SK-N-SH (cell line): ENCODE measurements at regions not wholly inside any gene's neighbourhood (a gene's known extent, or its start where the extent isn't known, plus 50 kb on each side); places are given as distances from the start of the nearest gene placed in this dataset.
"Not testable (repeated sequence)": the region's sequence is repeated elsewhere in the genome, so short reads cannot be mapped to it uniquely, and the experiment has no call there.

Source experiments
- CTCF ChIA-PET: fragments of 300-600, 350-600 bp; formaldehyde crosslinking; extraction: SDS; loops from one replicate; lab custom pipeline; 2021; lab: Yijun Ruan, JAX
- POLR2A ChIA-PET: fragments of 350-600 bp; sonication (Branson Sonifier 250); formaldehyde crosslinking; extraction: SDS; loops from one replicate; lab custom pipeline; 2020; ENCODE audit warnings: antibody characterized with exemption, inconsistent platforms; lab: Yijun Ruan, JAX
- DNase-seq: peaks from one replicate; pipeline ENCODE4 v3.0.0; 2012
- H2AFZ ChIP-seq: fragments of 200-600 bp; sonication (generic); 2 replicates; pipeline ENCODE4 v1.8.1; 2016; ENCODE audit warnings: antibody characterized with exemption, mild to moderate bottlenecking, low read depth
- H3F3A ChIP-seq: fragments of 200-600 bp; sonication (generic); replicated peaks from 2 replicates; pipeline ENCODE3; 2016; ENCODE audit warnings: antibody characterized with exemption, mild to moderate bottlenecking; ENCODE audit not compliant: insufficient read depth
- H3K27ac ChIP-seq, 2 experiments: fragments of 200-500 bp in 1 of 2; fragments of 200-600 bp in 1 of 2; sonication (Bioruptor generic) in 1 of 2; sonication (generic), shearing (Covaris generic) in 1 of 2; 2 replicates each; pipeline versions ENCODE4 v1.5.1 to v1.6.1; 2014 to 2016; ENCODE audit warnings: low read depth in 2 of 2, inconsistent platforms in 1 of 2, low read length in 1 of 2, mild to moderate bottlenecking in 1 of 2, mixed read lengths in 1 of 2
- H3K27me3 ChIP-seq: fragments of 200-600 bp; sonication (generic), shearing (Covaris generic); 2 replicates; pipeline ENCODE4 v1.6.1; 2016; ENCODE audit warnings: mixed run types; ENCODE audit not compliant: insufficient read depth
- H3K36me3 ChIP-seq, 2 experiments: fragments of 200-500 bp in 1 of 2; fragments of 200-600 bp in 1 of 2; sonication (Bioruptor generic) in 1 of 2; sonication (generic) in 1 of 2; replicated peaks in 1 of 2; 2 replicates each; pipeline versions ENCODE3 to v1.5.1; 2014 to 2016; ENCODE audit warnings: low read length in 1 of 2, mild to moderate bottlenecking in 1 of 2; ENCODE audit not compliant: insufficient read depth in 2 of 2, control insufficient read depth in 1 of 2
- H3K4me1 ChIP-seq, 2 experiments: fragments of 200-500 bp in 1 of 2; fragments of 200-600 bp in 1 of 2; sonication (Bioruptor generic) in 1 of 2; sonication (generic), shearing (Covaris generic) in 1 of 2; 2 replicates each; pipeline versions ENCODE4 v1.5.1 to v1.6.1; 2014 to 2016; ENCODE audit warnings: low read depth in 1 of 2, low read length in 1 of 2, mixed run types in 1 of 2; ENCODE audit not compliant: insufficient read depth in 2 of 2, control insufficient read depth in 1 of 2
- H3K4me2 ChIP-seq: fragments of 200-600 bp; sonication (generic), shearing (Covaris generic); 2 replicates; pipeline ENCODE4 v1.6.1; 2017; ENCODE audit warnings: mixed run types
- H3K4me3 ChIP-seq, 2 experiments: fragments of 200-500 bp in 1 of 2; fragments of 200-600 bp in 1 of 2; sonication (Bioruptor generic) in 1 of 2; sonication (generic), shearing (Covaris generic) in 1 of 2; 2 replicates each; pipeline versions ENCODE4 v1.5.1 to v1.8.1; 2014 to 2016; ENCODE audit warnings: low read depth in 2 of 2, inconsistent platforms in 1 of 2, low read length in 1 of 2, mild to moderate bottlenecking in 1 of 2, mixed read lengths in 1 of 2, moderate library complexity in 1 of 2
- H3K79me2 ChIP-seq: fragments of 200-600 bp; sonication (generic); 2 replicates; pipeline ENCODE4 v1.8.1; 2017; ENCODE audit warnings: mild to moderate bottlenecking; ENCODE audit not compliant: insufficient read depth
- H3K9ac ChIP-seq: fragments of 200-600 bp; sonication (generic); 2 replicates; pipeline ENCODE4 v1.6.1; 2017; ENCODE audit warnings: mixed run types
- H3K9me2 ChIP-seq: fragments of 200-600 bp; sonication (generic); 2 replicates; pipeline ENCODE4 v1.6.1; 2017; ENCODE audit warnings: mixed run types
- H3K9me3 ChIP-seq: fragments of 200-600 bp; sonication (generic); 2 replicates; pipeline ENCODE4 v1.6.1; 2017; ENCODE audit warnings: mixed run types, mild to moderate bottlenecking, moderate library complexity
- H4K20me1 ChIP-seq: fragments of 200-600 bp; sonication (generic); 2 replicates; pipeline ENCODE4 v1.6.1; 2017; ENCODE audit warnings: mild to moderate bottlenecking, mixed run types; ENCODE audit not compliant: insufficient read depth
- CHD2 ChIP-seq: fragments of 150-350 bp; IDR thresholded peaks from 2 replicates; pipeline ENCODE4 v1.6.1; 2018; ENCODE audit warnings: low read length; ENCODE audit not compliant: partially characterized antibody
- CTCF ChIP-seq: fragments of 200-600 bp; sonication (generic); IDR thresholded peaks from 2 replicates; pipeline ENCODE4 v1.6.1; 2017; ENCODE audit warnings: antibody characterized with exemption, mild to moderate bottlenecking, moderate library complexity
- EP300 ChIP-seq, 2 experiments: IDR thresholded peaks; 2 replicates each; pipeline versions ENCODE4 v1.4.0 to v1.6.1; 2012; ENCODE audit warnings: borderline replicate concordance in 1 of 2, low read depth in 1 of 2, low read length in 1 of 2
- EZH2phosphoT487 ChIP-seq: fragments of 200-600 bp; sonication (generic); IDR thresholded peaks from 2 replicates; pipeline ENCODE4 v1.6.1; 2017; ENCODE audit warnings: low read depth, mixed run types, mild to moderate bottlenecking, antibody characterized with exemption, moderate library complexity, borderline replicate concordance
- FOSL2 ChIP-seq: IDR thresholded peaks from 2 replicates; pipeline ENCODE4 v1.4.0; 2012; ENCODE audit warnings: low read depth, mild to moderate bottlenecking, moderate library complexity, borderline replicate concordance
- GATA2 ChIP-seq: sonication (generic); formaldehyde crosslinking; IDR thresholded peaks from 2 replicates; pipeline ENCODE4 v1.5.0; 2020; ENCODE audit warnings: mild to moderate bottlenecking, missing genetic modification reagents
- JUND ChIP-seq: IDR thresholded peaks from 2 replicates; pipeline ENCODE4 v1.4.0; 2012
- MEF2A ChIP-seq: IDR thresholded peaks from 2 replicates; pipeline ENCODE4 v1.4.0; 2012; ENCODE audit warnings: low read depth, borderline replicate concordance
- NFIC ChIP-seq: IDR thresholded peaks from 2 replicates; pipeline ENCODE4 v1.4.0; 2012; ENCODE audit warnings: borderline replicate concordance
- PBX3 ChIP-seq: IDR thresholded peaks from 2 replicates; pipeline ENCODE4; 2012
- POLR2AphosphoS5 ChIP-seq: IDR thresholded peaks from 2 replicates; pipeline ENCODE4 v1.6.1; 2012; ENCODE audit warnings: low read depth, low read length
- RAD21 ChIP-seq: IDR thresholded peaks from 2 replicates; pipeline ENCODE4 v1.6.1; 2012; ENCODE audit warnings: mild to moderate bottlenecking, low read length
- RCOR1 ChIP-seq: fragments of 150-350 bp; IDR thresholded peaks from 2 replicates; pipeline ENCODE4 v1.6.1; 2017; ENCODE audit warnings: antibody characterized with exemption, low read length
- RFX5 ChIP-seq: IDR thresholded peaks from 2 replicates; pipeline ENCODE4 v1.6.1; 2012; ENCODE audit warnings: mild to moderate bottlenecking, improper control_type of control experiment, low read length
- TCF12 ChIP-seq: IDR thresholded peaks from 2 replicates; pipeline ENCODE4 v1.4.0; 2012
- USF1 ChIP-seq: IDR thresholded peaks from 2 replicates; pipeline ENCODE4 v1.4.0; 2012; ENCODE audit warnings: low read depth, borderline replicate concordance
- YY1 ChIP-seq: IDR thresholded peaks from 2 replicates; pipeline ENCODE4 v1.4.0; 2012; ENCODE audit warnings: low read depth, mild to moderate bottlenecking
- WGBS: methylation state at CpG from one replicate; pipeline ENCODE4 v1.1.6; 2017; ENCODE audit warnings: low lambda C conversion rate; 5-methylcytosine and 5-hydroxymethylcytosine counted together
- TF ChIP-seq, protein P1 (sequence below): IDR thresholded peaks from 2 replicates; pipeline ENCODE4 v1.4.0; 2012; ENCODE audit warnings: low read depth, borderline replicate concordance
- TF ChIP-seq, protein P2 (sequence below): fragments of 150-350 bp; IDR thresholded peaks from 2 replicates; pipeline ENCODE4 v1.6.1; 2017; ENCODE audit warnings: antibody characterized with exemption, low read length, low read depth, borderline replicate concordance
- TF ChIP-seq, protein P3 (sequence below): IDR thresholded peaks from 2 replicates; pipeline ENCODE4 v1.4.0; 2012; ENCODE audit warnings: low read depth

- TF ChIP-seq, protein P1, sequence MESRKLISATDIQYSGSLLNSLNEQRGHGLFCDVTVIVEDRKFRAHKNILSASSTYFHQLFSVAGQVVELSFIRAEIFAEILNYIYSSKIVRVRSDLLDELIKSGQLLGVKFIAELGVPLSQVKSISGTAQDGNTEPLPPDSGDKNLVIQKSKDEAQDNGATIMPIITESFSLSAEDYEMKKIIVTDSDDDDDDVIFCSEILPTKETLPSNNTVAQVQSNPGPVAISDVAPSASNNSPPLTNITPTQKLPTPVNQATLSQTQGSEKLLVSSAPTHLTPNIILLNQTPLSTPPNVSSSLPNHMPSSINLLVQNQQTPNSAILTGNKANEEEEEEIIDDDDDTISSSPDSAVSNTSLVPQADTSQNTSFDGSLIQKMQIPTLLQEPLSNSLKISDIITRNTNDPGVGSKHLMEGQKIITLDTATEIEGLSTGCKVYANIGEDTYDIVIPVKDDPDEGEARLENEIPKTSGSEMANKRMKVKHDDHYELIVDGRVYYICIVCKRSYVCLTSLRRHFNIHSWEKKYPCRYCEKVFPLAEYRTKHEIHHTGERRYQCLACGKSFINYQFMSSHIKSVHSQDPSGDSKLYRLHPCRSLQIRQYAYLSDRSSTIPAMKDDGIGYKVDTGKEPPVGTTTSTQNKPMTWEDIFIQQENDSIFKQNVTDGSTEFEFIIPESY, result no peak
- no peak for TF ChIP-seq MEF2A
Measured at GRCh38 chr10:53440601-53441000, 668.0 kb upstream of the MBL2 start (continued).

DNA sequence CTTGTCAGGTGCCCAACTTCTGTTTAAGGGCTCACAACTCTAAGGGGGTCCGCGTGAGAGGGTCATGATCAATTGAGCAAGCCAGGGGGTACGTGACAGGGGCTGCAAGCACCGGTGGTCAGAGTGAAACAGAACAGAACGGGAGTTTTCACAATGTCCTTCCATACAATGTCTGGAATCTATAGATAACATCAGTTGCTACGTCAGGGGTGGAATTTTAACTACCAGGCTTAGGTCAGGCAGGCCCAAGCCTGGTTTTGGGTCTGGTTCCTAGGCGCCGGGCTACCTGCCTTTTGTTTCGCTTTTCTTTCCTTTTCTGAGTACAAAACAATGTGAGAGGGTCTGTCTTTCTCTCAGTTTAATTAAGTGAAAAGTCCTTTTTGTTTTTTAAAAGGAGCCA, 666.5 kb upstream of the MBL2 start:
- H3K79me2 ChIP-seq, H4K20me1 ChIP-seq, H3K4me2 ChIP-seq, H3K36me3 ChIP-seq, H3K4me1 ChIP-seq, H3K4me3 ChIP-seq, H3K9me2 ChIP-seq, CTCF ChIA-PET, DNase-seq, H3K9ac ChIP-seq, H3K27ac ChIP-seq, H2AFZ ChIP-seq, POLR2A ChIA-PET, H3K9me3 ChIP-seq, H3F3A ChIP-seq, H3K27me3 ChIP-seq: not testable (repeated sequence)
- WGBS, result 40% methylated on average over 9 of the region's 9 CpGs
- peak; percentile 65 for TF ChIP-seq GATA2 (CRISPR knock-in tag)

DNA sequence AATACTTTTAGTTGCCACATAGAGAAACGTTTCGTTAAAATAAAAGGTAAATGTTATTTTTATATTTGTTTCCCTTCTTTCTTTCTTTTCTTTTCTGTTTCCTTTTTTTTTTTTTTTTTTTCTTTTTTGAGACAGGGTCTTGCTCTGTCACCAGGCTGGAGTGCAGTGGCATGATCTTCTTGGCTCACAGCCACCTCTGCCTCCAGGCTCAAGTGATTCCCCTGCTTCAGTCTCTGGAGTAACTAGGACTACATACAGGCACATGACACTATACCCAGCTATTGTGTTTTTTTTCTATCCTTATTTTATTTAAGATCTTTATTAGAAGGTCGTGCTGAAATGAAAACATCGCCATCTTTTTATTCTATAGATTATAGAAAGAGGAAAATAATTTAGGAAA, 661.8 kb upstream of the MBL2 start:
- Histone ChIP-seq H3K4me3 (no peak overlapping the region), H3K9me2 (no peaks in the 10 kb centered on the region), H3K9me3 (no peaks in the 10 kb centered on the region), H4K20me1 (no peaks in the 10 kb centered on the region), H3F3A (no peaks in the 10 kb centered on the region), H3K4me1 (peaks cover 0 to 4% of the 10 kb centered on the region in 2 experiments; a peak in 2 of 4 replicates), H2AFZ (no peak overlapping the region), H3K27ac (no peak overlapping the region), H3K79me2 (no peaks in the 10 kb centered on the region), H3K4me2 (no peak overlapping the region), H3K9ac (no peak overlapping the region), H3K27me3 (no peaks in the 10 kb centered on the region), H3K36me3 (no peaks in the 10 kb centered on the region)
- DNase-seq, result no peak
- ChIA-PET CTCF (no interaction called here), POLR2A (no interaction called here)
- TF ChIP-seq MEF2A, result no peak
- no peak for TF ChIP-seq EP300 (IDR thresholded peaks at IDR 0.05; ENCODE audit: borderline replicate concordance in 1 of 2, low read depth in 1 of 2, low read length in 1 of 2)
- TF ChIP-seq POLR2AphosphoS5, result no peak
- no peak for TF ChIP-seq PBX3
- TF ChIP-seq, protein P2, sequence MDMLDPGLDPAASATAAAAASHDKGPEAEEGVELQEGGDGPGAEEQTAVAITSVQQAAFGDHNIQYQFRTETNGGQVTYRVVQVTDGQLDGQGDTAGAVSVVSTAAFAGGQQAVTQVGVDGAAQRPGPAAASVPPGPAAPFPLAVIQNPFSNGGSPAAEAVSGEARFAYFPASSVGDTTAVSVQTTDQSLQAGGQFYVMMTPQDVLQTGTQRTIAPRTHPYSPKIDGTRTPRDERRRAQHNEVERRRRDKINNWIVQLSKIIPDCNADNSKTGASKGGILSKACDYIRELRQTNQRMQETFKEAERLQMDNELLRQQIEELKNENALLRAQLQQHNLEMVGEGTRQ, result no peak
- no peak for TF ChIP-seq JUND
- TF ChIP-seq FOSL2, result no peak
- no peak for TF ChIP-seq RAD21
- no peak for TF ChIP-seq NFIC
- TF ChIP-seq CTCF, result no peak
- TF ChIP-seq EZH2phosphoT487, result no peak
- no peak for TF ChIP-seq RCOR1
- no peak for TF ChIP-seq TCF12
- TF ChIP-seq GATA2 (CRISPR knock-in tag), result no peak
- TF ChIP-seq CHD2, result no peak
- TF ChIP-seq, protein P3, sequence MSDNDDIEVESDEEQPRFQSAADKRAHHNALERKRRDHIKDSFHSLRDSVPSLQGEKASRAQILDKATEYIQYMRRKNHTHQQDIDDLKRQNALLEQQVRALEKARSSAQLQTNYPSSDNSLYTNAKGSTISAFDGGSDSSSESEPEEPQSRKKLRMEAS, result no peak
- no peak for TF ChIP-seq YY1
- TF ChIP-seq RFX5, result no peak
- TF ChIP-seq USF1, result no peak
- 33% methylated on average over 4 of the region's 4 CpGs for WGBS
